ENCODE measurements at regions not wholly inside any gene's neighbourhood (a gene's known extent, or its start where the extent isn't known, plus 50 kb on each side); places are given as distances from the start of the nearest gene placed in this dataset.
"Not testable (repeated sequence)": the region's sequence is repeated elsewhere in the genome, so short reads cannot be mapped to it uniquely, and the experiment has no call there.

GRCh38 chr1:67554204-67554603 is 124.0 kb upstream of the SERBP1 start:
- TF ChIP-seq CTCF, POLR2AphosphoS5, POLR2A (IDR thresholded peaks at IDR 0.05): not testable (repeated sequence)

Measured in breast epithelium (tissue), 3 donors.